ENCODE measurements at regions not wholly inside any gene's neighbourhood (a gene's known extent, or its start where the extent isn't known, plus 50 kb on each side); places are given as distances from the start of the nearest gene placed in this dataset.
"Not testable (repeated sequence)": the region's sequence is repeated elsewhere in the genome, so short reads cannot be mapped to it uniquely, and the experiment has no call there.

DNA sequence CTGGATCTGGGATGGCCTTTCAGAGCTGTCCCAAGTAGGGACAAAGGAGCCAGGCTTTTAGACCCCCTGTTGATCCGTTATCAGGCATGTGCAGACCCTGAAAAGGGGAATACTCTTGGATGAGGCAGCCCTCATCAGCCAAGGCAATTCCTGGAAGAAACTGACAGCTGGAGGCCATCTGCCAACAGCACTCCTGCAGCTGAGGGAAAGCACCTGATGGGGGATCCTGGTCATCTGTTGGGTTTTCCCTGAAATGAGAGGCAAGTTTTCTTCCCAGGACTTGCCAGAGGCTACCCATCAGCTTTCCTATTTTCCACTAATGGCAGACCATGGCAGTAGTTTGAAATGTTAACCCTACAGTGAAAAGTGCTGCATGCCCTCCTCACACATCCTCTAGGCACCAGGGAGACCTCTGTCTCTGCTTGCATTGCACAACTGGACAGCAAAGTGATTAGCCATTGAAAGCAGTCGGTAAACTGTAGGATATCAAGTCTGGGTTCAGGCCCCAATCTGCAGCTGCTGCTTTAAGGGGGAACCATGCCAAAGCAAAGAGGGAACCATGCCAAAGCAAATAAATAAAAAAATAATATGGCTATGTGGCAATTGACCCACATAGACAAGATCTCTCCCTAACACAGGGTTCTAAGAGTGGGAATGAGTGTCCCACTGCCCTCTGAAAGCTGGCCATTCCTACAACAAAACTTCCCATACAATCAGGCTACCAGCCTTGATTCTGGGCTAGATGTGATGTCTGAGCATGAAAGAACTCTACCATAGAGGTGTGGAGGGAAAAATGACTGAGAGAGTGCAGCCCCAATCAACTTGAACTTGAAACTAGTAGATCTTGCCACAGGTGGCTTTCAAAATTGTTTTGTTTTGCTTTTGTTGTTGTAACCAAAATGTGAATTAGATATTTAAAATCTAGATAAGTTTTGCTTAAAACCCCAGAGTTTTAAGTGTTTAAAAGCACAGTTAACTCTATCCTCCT is 232.0 kb upstream of the STT3B start:
- no peak for DNase-seq

DNA sequence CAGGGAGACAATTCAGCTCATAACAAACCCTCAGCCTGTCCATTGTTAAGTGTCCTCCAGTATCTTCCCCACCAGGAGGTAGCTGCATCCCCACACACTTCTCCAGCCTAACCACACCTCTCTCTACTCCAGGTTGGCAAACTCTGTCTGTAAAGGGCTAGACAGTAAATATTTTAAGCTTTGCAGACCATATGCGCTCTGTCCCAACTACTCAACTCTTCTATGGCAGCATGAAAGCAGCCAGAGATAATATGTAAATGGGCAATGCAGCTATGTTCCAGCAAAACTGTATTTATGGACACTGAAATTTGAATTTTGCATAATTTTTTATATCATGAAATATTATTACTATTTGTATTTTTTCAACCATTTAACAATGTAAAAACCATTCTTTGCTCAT is 230.4 kb upstream of the STT3B start:
- DNase-seq = no peak

DNA sequence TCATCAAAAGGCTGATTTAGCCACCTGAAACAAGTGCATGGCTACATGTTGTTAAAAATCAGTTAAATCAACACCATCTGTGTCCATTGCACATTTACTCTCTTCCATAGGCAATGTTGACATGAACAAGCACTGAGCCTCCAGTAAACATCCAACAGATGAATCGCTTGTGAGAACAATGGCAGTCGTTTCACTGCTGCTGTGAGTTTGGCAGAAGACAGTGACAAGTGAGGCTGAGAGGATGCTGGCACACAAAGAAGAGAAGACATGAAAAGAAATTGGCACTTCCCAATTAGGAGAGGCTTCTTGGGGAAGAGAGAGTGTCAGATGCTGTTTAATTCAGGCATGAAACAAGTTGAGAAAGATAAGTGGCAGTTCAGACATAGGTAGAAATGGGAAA is 227.4 kb upstream of the STT3B start:
- no peak for DNase-seq

DNA sequence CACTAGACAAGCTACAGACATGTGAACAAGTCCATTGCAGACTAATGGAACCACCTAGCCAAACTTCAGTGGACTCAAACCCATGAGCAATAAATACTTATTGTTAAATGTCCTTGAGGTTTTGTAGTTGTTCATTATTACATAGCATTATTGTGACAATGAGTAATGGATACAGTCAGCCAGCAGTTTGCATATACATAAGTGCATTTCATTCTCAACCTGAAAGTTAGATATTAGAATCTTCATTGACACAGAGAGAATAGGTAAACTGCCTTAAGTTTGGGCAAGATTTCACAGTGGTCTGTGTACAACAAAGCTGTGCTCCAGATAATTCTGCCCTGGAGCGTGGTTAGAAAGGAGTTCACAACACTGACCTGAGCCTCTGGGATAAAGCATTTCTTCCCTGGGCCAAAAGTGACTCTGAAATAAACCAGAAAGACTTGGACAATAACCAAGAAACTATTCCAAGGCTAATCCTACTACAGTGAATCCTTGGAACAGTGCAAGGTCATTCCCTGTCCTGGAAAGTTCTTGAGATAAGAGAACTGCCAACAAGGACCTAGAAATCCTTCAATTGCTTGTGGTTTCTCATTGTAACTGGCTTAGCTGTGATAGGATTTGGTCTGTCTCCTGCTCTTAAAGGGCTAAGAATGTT is 225.5 kb upstream of the STT3B start:
- no peak for DNase-seq

DNA sequence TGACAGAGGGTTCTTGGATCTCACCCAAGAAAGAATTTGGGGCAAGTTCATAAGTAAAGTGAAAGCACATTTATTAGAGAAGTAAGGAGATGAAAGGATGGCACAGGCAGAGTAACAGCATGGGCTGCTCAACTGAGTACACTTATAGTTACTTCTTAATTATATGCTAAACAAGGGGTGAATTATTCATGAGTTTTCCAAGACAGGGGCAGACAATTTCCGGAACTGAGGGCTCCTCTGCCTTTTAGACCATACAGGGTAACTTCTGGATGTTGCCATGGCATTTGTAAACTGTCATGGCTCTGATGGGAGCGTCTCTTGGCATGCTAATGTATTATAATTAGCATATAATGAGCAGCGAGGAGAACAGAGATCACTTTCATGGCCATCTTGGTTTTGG is 221.2 kb upstream of the STT3B start:
- DNase-seq = no peak

DNA sequence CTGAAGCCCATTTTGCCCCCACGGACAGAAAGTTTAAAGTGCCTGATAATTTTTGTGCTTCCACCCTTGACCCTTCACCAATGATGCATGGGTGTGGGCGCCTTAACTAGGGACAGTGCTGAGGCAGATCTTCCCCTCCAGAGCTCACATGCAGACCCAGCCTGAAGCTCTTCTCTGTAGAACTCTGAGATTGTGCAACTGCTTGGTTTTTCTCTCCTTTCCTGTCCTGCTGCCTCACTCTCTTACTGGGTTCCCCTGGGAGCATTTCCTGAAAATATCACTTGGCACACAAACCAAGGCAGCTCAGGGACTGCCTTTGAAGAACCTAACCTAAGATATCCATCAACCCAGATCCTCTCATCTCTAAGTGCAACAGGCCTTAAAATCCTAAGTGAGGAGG is 220.3 kb upstream of the STT3B start:
- no peak for DNase-seq

DNA sequence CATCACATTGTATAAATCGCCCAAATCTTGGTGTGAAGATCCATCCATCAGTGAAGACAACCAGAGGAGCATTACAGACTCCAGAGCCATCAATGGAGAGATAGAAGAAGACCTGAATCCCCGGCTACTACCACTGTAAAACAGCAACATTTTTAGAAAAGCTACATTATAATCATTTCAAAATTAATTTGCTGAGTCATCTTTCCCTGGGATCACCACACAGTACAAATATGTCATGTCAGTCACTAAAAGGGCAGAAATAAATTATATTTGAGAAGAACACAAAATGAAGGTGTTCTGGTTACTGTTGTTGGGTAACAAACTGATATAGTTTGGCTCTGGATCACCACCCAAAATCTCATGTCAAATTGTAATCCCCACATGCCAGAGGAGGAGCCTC is 218.5 kb upstream of the STT3B start:
- DNase-seq = no peak

DNA sequence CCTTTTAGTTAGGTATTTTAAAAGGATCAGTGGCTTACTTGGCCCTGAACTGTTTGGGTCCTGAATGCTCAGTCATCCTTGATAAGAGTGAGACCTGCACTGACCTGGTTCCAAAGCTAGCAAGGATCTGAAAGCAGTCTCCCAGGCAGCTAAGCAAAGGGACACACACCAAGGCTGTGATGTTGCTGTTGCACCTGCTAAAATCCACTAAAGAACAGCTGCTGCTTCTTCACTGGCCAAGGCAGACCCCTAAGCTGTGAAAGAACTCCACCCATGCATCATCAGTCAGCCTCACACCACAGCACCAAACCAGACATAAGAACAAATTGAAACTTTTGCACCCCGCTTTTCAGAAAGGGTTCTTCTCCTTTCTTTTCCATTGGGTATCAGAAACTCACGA is 213.4 kb upstream of the STT3B start:
- DNase-seq = no peak

DNA sequence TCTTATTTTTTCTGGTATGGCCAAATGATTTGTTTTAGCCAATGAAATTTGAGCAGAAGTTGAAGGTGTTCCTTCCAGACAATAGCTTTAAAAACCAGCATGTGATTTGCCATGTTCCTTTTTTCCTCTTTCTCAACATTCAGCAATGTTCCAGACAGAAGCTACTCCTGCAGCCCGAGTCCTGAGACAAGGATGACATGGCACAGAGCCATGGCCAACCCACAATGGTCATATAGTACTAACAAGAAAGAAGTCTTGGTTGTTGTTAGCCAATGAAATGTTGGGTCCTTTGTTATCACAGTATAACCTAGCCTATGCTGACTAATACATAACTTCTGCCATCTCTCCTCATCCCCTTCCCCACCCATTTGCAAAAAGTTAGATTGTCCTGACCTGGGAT is 211.1 kb upstream of the STT3B start:
- DNase-seq = no peak

DNA sequence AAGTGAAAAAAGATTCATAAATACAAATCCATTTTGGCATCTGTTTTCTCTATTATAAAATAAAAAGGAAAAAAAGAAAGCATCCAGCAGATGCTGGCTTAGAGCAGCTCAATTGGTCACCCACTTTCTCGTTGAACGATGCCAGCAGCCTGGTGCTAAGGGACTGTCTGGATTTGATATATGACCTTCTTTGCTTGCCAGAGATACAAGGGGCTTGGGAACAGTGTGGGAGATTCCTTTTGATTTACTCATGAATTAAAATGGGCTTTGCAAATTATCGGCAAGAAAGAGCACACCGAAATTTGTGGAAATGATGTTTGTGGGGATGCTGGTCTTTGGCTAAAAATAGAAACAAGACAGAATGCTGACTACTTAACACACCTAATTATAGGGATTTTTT is 210.3 kb upstream of the STT3B start:
- no peak for DNase-seq

DNA sequence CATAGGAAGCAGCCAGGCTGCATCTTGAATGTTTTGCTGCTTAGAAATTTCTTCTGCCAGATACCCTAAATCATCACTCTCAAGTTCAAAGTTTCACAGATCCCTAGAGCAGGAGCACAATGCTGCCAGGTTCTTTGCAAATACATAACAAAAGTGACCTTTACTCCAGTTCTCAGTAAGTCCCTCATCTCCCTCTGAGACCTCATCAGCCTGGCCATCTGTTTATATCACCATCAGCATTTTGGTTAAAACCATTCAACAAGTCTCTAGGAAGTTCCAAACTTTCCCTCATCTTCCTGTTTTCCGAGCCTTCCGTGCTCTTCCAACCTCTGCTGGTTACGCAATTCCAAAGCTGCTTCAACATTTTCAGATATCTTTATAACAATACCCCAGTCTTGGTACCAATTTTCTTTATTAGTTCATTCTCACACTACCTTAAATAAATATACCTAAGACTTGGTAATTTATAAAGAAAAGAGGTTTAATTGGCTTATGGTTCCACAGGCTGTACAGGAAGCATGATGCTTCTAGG is 204.8 kb upstream of the STT3B start:
- DNase-seq = not testable (repeated sequence)

DNA sequence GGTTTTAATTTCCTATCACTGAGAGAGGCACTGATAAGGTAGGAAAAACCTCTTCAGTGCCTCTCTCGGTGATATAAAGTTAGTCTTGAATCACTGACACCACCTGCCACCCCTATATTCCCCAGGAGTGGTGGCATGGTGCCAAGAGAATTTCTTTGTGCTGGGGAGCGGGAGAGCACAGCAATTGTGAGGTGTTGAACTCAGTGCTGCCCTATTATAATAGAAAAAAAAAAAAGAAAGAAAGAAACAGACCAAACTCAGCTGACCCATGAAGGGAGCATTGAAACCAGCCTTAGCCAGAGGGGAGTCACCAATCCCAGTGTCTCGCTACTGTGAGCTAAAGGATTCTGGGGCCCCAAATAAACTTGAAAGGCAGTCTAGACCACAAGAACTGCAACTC is 201.4 kb upstream of the STT3B start:
- no peak for DNase-seq

DNA sequence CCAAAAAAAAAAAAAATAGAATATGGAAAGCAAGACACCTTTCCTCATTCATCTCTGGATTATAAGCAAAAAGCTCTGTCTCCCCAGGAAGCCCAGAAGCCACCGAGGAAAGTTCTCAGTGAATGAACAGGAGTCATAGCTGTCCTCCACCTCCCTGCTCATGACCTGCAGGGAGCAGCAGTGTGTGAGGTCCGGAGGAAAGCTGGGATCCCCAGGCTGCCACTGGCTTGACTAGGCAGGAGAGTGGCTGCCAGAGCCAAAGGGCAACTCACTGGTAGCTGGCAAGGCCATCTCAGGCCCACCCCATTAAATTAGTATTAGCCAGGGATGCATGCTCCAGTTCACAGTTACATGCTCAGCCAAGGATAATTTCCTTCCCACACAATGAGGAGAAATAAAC is 191.6 kb upstream of the STT3B start:
- DNase-seq = no peak

DNA sequence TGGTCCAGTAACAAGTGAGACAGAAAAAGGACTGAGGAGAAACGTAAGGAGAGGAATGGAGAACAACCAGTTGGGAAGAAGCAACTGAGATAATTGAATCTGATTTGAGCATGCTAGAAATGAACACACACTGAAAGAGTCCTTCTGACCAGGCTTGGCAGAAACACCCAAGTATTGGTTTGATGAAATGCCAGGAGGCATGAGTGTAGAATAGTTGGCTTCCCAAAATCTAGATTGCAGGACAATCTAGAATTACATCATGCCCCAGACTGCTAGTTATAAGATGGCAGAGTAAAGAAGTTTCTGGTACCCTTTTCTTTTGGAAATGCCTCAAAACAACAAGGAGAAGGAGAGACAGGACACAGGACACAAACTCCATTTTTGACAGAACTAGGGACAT is 189.7 kb upstream of the STT3B start:
- no peak for DNase-seq

DNA sequence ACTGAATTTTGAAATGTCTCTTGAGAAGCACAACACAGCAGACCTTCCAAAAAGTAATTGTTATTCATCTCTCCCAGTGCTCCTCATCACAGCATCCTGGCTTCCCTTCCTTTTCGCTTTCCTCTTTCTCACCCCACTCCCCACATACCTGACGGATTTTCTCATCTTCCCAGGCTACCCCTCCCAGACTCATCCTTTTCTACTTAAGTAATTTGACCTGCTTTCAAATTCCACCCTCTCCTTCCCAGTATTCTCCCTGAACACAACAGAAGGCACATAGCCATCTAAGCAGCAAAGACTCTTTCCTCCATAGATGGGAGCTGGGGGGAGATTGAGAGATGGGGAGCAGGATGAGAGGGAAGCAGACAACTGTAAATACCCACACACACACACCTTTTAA is 187.1 kb upstream of the STT3B start:
- no peak for DNase-seq

DNA sequence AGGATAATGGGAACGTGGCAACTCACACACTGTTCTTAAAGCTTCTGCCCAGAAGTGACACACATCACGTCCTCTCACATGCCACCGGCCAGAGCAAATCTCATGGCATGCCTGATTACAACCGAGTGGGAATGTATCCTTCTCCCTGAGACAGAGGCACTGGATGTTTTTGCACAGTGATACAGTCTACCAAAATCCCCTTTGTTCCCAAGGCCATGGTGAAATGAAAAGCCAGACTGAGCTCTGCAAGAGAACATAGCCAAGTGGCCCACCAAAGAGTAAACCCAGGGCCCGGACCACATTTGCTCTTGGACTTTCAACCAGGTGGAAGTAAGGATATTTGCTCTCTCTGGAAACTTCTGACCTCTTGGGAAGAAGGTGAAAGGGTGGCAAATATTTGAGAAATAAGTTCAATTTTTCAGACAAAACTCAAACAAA is 186.2 kb upstream of the STT3B start:
- DNase-seq = no peak

DNA sequence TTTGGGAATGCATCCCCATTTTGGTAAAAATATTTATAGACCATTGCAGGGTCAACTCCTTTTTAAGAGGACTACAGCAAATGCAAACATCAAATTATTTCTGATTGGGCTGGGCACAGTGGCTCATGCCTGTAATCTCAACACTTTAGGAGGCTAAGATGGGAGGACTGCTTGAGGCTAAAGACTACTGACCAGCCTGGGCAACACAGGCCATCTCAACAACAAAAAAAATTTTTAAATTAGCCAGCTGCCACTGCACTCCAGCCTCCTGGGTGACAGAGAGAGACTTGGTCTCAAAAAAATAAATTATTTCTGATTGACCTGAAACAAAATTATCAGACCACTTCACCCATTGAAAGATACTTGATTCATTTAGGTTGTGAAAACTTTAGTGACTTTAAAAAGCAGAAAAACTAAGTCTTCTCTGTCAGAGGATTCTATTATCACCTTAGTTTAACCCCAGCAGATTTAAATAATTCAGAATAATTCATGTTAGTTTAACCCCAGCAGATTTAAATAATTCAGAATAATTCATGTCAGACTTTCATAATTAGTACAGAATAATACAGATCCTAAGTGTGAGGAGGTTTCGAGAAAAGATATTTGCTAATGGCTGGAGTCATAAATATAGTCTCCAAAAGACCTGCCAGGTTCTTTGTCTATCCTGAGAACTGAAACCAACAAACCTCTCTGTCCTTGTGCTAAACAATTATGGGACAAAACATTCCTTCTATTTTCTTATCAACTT is 183.6 kb upstream of the STT3B start:
- no peak for DNase-seq

DNA sequence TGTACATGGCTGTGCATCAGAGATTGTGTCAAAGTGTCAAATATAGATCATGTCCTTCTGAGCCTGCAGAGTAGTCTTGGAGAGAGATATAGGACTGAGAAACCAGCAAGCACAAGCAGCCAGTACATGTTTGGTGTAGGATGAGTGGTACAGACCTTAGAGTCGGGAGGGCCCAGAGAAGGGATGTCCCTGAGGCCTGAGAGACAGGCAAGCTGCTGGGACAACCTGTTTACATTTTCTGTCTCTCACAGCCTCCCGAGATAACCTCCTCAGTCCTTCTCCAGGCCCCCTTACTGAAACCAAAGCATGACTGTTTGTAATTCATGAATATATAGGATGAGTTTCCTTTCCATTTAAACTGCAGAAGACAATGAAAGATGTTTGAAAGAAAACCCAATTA is 182.4 kb upstream of the STT3B start:
- no peak for DNase-seq

DNA sequence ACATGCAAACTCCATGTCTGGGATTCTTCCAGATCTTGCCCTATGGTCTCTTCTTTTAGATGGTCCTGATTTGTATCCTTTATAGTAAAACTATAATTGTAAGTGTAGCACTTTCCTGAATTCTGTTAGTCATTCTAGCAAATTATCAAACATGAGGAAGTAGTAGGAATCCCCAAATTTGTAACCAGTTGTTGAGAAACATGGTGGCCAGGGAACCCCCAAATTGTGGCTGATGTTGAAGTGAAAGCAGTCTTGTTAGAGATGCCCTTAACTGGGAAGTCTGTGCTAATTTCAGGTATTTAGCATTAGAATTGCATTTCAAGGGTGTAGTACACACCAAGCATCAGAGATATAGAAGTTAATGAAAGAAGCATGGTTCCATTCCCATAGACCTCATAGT is 180.4 kb upstream of the STT3B start:
- no peak for DNase-seq

DNA sequence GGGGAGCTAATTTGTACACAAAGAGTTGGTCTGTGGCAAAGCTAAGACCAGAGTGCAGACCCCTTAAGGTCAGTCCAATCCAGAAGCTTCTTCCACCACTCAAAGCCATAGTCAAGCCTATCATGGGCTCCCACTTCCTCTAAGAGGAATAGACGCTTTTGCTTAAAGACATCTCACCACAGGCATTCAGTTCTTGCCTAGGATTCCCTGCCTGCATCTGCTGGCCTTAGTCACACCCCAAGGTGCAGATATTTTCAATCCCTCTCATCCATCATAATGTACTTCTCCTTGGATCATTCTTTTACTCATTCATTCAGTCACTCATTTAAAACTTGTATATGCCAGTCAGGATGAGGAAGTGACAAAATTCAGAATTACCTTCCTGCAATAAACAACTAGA is 179.6 kb upstream of the STT3B start:
- DNase-seq = no peak

DNA sequence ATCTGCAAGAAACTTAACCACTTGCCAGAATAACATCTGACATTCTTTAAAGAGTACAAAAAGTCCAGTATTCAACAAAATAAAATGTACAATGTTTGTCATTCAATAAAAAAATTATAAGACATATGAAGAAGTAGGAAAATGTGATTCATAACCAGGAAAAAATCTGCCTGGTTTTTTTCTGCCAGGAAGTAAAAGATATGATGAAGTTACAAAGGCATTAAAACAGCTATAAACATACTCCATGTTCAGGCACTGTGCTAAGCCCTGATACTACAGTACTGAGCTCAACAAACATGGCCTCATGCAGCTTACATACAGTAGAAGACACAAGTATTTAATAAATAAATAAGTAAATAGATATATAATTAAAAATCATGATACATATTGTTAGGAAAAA is 178.4 kb upstream of the STT3B start:
- DNase-seq = no peak

DNA sequence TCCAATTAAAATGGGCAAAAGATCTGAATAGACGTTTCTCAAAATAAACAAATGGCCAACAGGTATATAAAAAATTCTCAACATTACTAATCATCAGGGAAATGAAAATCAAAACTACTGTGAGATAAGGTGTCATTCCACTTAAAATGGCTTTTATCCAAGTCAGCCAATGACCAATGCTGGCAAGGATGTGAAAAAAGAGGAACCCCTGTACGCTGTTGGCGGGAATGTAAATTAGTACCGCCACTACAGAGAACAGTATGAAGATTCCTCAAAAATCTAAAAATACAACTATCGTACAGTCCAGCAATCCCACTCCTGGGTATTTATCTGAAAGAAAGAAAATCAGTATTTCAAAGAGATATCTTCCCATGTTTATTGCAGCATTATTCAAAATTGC is 176.9 kb upstream of the STT3B start:
- no peak for DNase-seq

DNA sequence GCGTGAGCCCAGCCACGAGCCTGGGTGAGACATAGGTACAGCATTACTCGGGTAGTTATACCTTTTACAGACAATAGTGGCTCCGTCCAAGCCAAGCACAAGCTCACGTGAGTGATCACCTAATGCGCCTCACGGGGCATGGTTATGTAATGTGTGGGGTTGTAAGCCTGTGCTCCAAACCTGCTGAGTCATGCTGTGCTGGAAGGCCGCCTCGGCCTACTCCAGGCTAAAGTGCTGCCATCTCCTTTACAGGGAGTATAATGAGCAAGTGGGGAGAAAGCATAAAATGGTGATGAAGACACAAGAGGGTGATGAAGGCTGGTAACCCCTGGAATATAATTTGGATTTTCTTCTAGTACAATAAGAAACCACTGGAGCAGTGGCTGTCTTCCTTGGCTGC is 175.8 kb upstream of the STT3B start:
- no peak for DNase-seq

DNA sequence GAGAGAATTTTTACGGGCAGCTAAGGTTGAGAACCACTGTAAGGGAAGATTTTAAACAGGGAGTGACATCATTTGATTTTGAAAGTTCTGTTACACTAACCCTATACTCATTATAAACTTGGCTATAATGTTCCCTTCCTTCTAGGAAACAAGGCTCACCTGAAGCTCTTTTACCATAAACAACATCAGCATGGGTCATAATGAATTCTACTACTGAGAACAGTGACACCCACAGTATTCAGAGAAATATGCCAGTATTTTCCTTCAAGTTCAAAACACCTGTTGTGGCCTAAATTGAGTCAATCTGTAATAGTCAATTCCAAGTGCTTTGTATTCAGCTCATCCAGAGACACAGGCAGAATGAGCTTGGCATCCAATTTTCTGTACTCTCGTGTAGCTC is 175.3 kb upstream of the STT3B start:
- DNase-seq = no peak

Data from SIG-M5 (cell line).